AG08396 (cell line): ENCODE measurements at regions not wholly inside any gene's neighbourhood (a gene's known extent, or its start where the extent isn't known, plus 50 kb on each side); places are given as distances from the start of the nearest gene placed in this dataset.

Source experiments
- DNase-seq: peaks from one replicate; pipeline ENCODE4 v3.0.0; 2012; ENCODE audit warnings: low spot score, mixed read lengths

GRCh38 chr7:130880668-130881067 is 146.7 kb upstream of the KLF14 start:
- DNase-seq: no peak

- no peak for DNase-seq
Observed at GRCh38 chr7:130881091-130881798, 147.2 kb upstream of the KLF14 start.

- DNase-seq: no peak
Observed at GRCh38 chr7:130881799-130882141, 147.8 kb upstream of the KLF14 start.

- DNase-seq: no peak
Observed at GRCh38 chr7:130882396-130882795, 148.4 kb upstream of the KLF14 start.

GRCh38 chr7:130883928-130884327 is 149.9 kb upstream of the KLF14 start:
- no peak for DNase-seq

- no peak for DNase-seq
Observed at GRCh38 chr7:130884437-130885417, 150.7 kb upstream of the KLF14 start.

GRCh38 chr7:130886438-130887135 is 152.6 kb upstream of the KLF14 start:
- no peak for DNase-seq

GRCh38 chr7:130887182-130887956 is 153.4 kb upstream of the KLF14 start:
- no peak for DNase-seq

GRCh38 chr7:130887957-130888371 is 154.0 kb upstream of the KLF14 start:
- DNase-seq: no peak

- DNase-seq: no peak
Observed at GRCh38 chr7:130888468-130888867, 154.5 kb upstream of the KLF14 start.

- DNase-seq: no peak
Observed at GRCh38 chr7:130890176-130891020, 156.4 kb upstream of the KLF14 start.

- DNase-seq: peak; percentile 52
Observed at GRCh38 chr7:130891254-130892094, 157.5 kb upstream of the KLF14 start.

GRCh38 chr7:130893441-130893894 is 159.5 kb upstream of the KLF14 start:
- no peak for DNase-seq

GRCh38 chr7:130894146-130894908 is 160.3 kb upstream of the KLF14 start:
- DNase-seq: no peak

GRCh38 chr7:130894909-130895750 is 161.1 kb upstream of the KLF14 start:
- no peak for DNase-seq

- no peak for DNase-seq
Observed at GRCh38 chr7:130896051-130896881, 162.3 kb upstream of the KLF14 start.

- no peak for DNase-seq
Observed at GRCh38 chr7:130896898-130897514, 163.0 kb upstream of the KLF14 start.
